Activated T-cell treated with anti-CD3 and anti-CD28 coated beads, Interleukin-2, amount 50 U/mL, for 24 hours (primary cell): ENCODE measurements at regions not wholly inside any gene's neighbourhood (a gene's known extent, or its start where the extent isn't known, plus 50 kb on each side); places are given as distances from the start of the nearest gene placed in this dataset.
"Not testable (repeated sequence)": the region's sequence is repeated elsewhere in the genome, so short reads cannot be mapped to it uniquely, and the experiment has no call there.

Experiments used
- DNase-seq: peaks from one replicate; pipeline ENCODE4 v3.0.0-alpha.2; 2020
- H3K27ac Mint-ChIP-seq: 2 replicates; pipeline ENCODE4 v1.8.0; 2020; ENCODE audit warnings: mild to moderate bottlenecking, mixed read lengths
- H3K27me3 Mint-ChIP-seq: 2 replicates; pipeline ENCODE4 v1.8.0; 2020; ENCODE audit warnings: mixed read lengths
- H3K36me3 Mint-ChIP-seq: 2 replicates; pipeline ENCODE4 v1.8.0; 2020; ENCODE audit warnings: low read depth, mixed read lengths
- H3K4me1 Mint-ChIP-seq: 2 replicates; pipeline ENCODE4 v1.8.0; 2020; ENCODE audit warnings: low read depth, mixed read lengths
- H3K4me3 Mint-ChIP-seq: 2 replicates; pipeline ENCODE4 v1.8.0; 2020; ENCODE audit warnings: mild to moderate bottlenecking, moderate library complexity, mixed read lengths
- H3K9me3 Mint-ChIP-seq: 2 replicates; pipeline ENCODE4 v1.8.0; 2020; ENCODE audit warnings: mixed read lengths

- no peak overlapping the region for H3K27ac Mint-ChIP-seq
- no peak overlapping the region for H3K4me3 Mint-ChIP-seq
- H3K4me1 Mint-ChIP-seq: peaks cover 27% of the 10 kb centered on the region
- H3K9me3 Mint-ChIP-seq: no peaks in the 10 kb centered on the region
- H3K27me3 Mint-ChIP-seq: peaks cover 8% of the 10 kb centered on the region
- H3K36me3 Mint-ChIP-seq: no peaks in the 10 kb centered on the region
- no peak for DNase-seq
Measured at GRCh38 chr1:224539971-224540370, 76.1 kb upstream of the CNIH3 start.

GRCh38 chr1:224540535-224540934 lies 75.6 kb upstream of the CNIH3 start:
- H3K9me3 Mint-ChIP-seq: no peaks in the 10 kb centered on the region
- DNase-seq: no peak
- peaks cover 27% of the 10 kb centered on the region for H3K4me1 Mint-ChIP-seq
- no peaks in the 10 kb centered on the region for H3K36me3 Mint-ChIP-seq
- peaks cover 8% of the 10 kb centered on the region for H3K27me3 Mint-ChIP-seq
- H3K4me3 Mint-ChIP-seq: no peak overlapping the region
- no peak overlapping the region for H3K27ac Mint-ChIP-seq

GRCh38 chr1:224541072-224541790 lies 74.9 kb upstream of the CNIH3 start:
- Mint-ChIP-seq H3K27me3 (peaks cover 8% of the 10 kb centered on the region), H3K27ac (no peak overlapping the region), H3K36me3 (no peaks in the 10 kb centered on the region), H3K4me3 (no peak overlapping the region), H3K9me3 (no peaks in the 10 kb centered on the region), H3K4me1 (peaks cover 27% of the 10 kb centered on the region)
- no peak for DNase-seq

DNA sequence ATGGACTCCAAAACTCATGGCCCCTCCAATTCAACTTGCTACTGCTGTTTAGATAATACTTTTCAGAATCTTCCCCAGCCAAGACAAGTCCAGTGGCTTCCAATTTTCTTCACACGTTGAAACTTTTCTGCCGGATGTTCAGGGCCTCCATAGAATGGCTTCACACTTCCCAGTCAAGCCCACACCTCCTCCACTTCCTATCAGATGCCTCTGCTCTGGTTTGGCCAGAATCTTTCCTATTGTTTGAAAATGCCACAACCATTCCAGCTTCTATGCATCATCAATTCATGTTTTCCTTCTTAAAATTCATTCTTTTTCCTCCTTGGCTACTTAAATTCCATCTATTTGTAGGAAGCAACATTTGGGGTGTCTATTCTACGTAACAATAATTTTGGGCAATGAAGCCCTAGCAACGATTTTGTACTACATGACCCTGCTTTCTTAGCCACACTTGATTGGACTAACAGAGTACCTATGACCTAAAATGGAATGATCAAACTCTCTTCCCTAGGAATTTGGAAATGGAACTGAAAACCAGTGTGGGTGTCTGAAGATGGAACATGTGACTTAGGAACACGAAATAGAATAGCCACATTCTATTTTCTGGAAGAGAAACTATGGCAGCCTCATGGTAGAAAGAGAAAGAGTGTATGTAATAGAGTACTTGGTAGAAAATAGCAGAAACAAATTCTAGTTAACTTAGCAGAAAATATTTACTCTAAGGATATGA lies 74.1 kb upstream of the CNIH3 start:
- H3K4me1 Mint-ChIP-seq: peaks cover 27% of the 10 kb centered on the region
- no peak for DNase-seq
- no peak overlapping the region for H3K4me3 Mint-ChIP-seq

DNA sequence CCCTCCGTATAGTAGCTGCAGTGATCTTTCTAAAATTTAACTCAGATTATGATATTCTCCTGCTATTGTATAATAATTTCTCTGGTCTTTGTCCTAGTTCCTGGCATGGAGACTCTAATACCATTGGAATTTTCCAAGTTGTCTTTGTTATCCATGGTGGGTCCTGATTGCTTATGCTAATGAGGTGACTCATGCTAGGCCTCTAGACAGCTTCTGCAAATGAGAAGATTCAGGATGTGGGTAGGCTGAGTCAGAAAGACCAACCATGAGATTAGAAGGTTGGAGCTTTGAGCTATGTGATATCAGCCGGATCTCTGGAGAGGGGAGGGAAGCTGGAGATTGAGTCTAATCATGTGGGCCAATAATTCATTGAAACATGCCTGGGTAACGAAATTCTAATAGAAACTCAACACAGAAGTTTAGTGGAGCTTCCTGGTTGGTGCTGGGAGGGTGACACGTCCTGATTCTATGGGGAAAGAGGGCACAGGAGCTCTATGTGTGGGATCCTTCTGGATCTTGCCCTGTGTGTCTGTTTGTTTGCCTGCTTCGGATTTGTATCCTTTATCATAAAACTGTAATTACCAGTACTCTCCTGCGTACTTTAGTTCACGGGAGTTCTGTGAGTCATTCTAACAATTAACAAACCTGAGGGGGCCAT lies 73.2 kb upstream of the CNIH3 start:
- Mint-ChIP-seq H3K9me3 (no peaks in the 10 kb centered on the region), H3K27ac (peak overlapping the region; percentile 80), H3K36me3 (no peaks in the 10 kb centered on the region), H3K4me1 (peaks cover 27% of the 10 kb centered on the region), H3K4me3 (no peak overlapping the region), H3K27me3 (peaks cover 8% of the 10 kb centered on the region)
- DNase-seq: no peak

More for the DNA sequence above, 74.1 kb upstream of the CNIH3 start:
- H3K27me3 Mint-ChIP-seq: peaks cover 8% of the 10 kb centered on the region
- no peaks in the 10 kb centered on the region for H3K9me3 Mint-ChIP-seq
- H3K27ac Mint-ChIP-seq: no peak overlapping the region
- H3K36me3 Mint-ChIP-seq: no peaks in the 10 kb centered on the region

DNA sequence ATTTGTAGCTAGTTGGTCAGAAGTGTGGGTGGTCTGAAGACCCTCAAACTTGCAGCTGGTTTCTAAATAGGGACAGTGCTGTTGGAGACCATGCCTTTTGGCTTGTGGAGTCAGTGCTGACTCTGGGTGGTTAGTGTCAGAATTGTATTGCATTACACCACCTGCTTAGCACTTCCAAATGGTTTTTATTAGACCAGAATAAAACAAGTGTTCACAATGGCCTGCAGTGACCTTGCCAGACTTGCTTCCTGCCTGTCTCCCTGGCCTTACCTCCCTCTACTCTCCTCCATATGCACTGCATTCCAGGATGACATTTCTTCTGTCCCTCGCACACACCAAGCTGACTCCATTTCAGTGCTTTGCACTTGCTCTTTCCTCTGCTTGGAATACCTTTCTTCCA lies 72.7 kb upstream of the CNIH3 start:
- no peak overlapping the region for H3K27ac Mint-ChIP-seq
- no peaks in the 10 kb centered on the region for H3K36me3 Mint-ChIP-seq
- no peaks in the 10 kb centered on the region for H3K9me3 Mint-ChIP-seq
- no peak overlapping the region for H3K4me3 Mint-ChIP-seq
- peaks cover 8% of the 10 kb centered on the region for H3K27me3 Mint-ChIP-seq
- peaks cover 27% of the 10 kb centered on the region for H3K4me1 Mint-ChIP-seq
- DNase-seq: no peak

DNA sequence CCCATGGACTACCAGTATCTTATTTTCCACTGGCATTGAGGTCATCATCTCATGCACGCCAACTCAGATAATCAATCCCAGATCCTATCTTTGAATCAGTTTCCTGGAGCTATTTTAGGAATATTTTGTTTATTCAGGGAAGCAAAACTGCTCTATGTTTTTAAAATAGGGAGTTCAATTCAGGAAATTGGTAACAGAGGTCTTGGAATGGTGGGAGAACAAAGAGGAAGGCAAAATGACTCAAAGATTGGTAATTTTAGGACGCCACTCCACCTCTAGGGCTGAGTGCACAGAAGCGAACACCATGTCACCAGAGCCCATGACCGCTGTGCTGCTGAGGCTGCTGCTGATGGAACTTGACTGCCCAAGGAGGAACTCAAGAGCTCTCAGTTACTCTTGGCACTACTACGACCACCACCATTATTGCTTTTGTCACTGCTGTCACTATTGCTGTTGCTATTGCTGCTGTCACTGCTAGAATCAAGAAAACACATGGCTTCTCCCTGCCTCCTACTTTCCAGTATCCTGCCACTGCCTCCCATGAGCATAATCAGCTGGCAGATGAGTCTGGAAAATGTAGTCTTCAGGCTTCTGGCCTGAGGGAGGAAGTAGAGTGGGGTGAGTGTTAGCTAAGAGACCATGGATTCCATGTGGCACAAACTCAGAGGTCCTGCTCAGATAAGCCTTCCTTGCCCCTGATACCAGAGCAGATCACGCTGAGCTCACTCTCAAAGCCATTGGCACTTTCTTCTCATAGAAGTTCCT lies 71.6 kb upstream of the CNIH3 start:
- Mint-ChIP-seq H3K36me3 (no peaks in the 10 kb centered on the region), H3K27me3 (peaks cover 2% of the 10 kb centered on the region), H3K27ac (no peak overlapping the region), H3K4me3 (no peak overlapping the region), H3K4me1 (peaks cover 27% of the 10 kb centered on the region), H3K9me3 (no peaks in the 10 kb centered on the region)
- no peak for DNase-seq

DNA sequence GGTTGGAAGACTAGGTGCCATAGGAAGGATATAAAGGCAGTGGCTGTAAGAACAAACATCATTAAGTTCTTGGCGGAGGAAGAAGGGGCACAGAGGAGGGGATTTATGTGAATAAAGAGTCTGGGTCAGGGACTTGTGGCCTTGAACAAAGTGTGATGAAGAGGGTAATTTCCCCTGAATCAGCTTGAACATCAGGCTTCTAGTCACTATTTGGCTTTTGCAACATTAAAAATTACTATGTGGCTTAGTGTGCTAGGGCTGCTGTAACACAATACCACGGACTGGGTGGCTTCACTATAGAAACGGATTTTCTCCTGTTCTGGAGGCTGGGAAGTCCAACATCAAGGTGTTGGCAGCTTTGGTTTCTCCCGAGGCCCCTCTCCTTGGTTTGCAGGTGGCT lies 70.5 kb upstream of the CNIH3 start:
- peaks cover 22% of the 10 kb centered on the region for H3K4me1 Mint-ChIP-seq
- no peak for DNase-seq
- no peak overlapping the region for H3K27ac Mint-ChIP-seq
- no peaks in the 10 kb centered on the region for H3K9me3 Mint-ChIP-seq
- no peak overlapping the region for H3K4me3 Mint-ChIP-seq
- H3K27me3 Mint-ChIP-seq: no peaks in the 10 kb centered on the region
- H3K36me3 Mint-ChIP-seq: no peaks in the 10 kb centered on the region

GRCh38 chr1:224548676-224549075 lies 67.4 kb upstream of the CNIH3 start:
- no peak for DNase-seq
- Mint-ChIP-seq H3K4me3 (no peak overlapping the region), H3K27me3 (no peaks in the 10 kb centered on the region), H3K27ac (no peak overlapping the region), H3K36me3 (no peaks in the 10 kb centered on the region), H3K9me3 (no peaks in the 10 kb centered on the region), H3K4me1 (peaks cover 3% of the 10 kb centered on the region)

GRCh38 chr1:224551189-224551588 lies 64.9 kb upstream of the CNIH3 start:
- H3K9me3 Mint-ChIP-seq, H3K27me3 Mint-ChIP-seq, H3K4me1 Mint-ChIP-seq, H3K4me3 Mint-ChIP-seq, H3K27ac Mint-ChIP-seq, H3K36me3 Mint-ChIP-seq, DNase-seq: not testable (repeated sequence)

DNA sequence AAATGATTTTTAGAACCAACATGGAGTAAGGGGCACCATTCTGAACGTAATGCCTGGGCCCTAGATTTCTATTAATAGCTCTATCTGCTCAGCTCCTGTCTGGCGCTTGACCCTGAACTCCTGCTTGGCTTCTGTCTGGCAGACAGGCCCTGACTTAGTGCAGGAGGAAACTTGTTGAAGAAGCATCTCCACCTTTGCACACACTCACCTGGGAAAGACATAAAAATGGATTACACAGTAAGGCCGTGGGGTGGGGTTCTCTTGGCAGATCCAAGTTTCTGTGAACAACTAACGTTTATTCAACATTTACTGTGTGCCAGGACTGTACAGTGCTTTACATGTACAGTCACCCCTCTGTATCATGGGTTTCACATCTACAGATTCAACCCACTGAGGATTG lies 62.1 kb upstream of the CNIH3 start:
- H3K4me1 Mint-ChIP-seq: no peaks in the 10 kb centered on the region
- H3K36me3 Mint-ChIP-seq: no peaks in the 10 kb centered on the region
- no peaks in the 10 kb centered on the region for H3K9me3 Mint-ChIP-seq
- H3K27me3 Mint-ChIP-seq: no peaks in the 10 kb centered on the region
- no peak overlapping the region for H3K27ac Mint-ChIP-seq
- no peak overlapping the region for H3K4me3 Mint-ChIP-seq
- no peak for DNase-seq

GRCh38 chr1:224554620-224555259 lies 61.4 kb upstream of the CNIH3 start:
- Mint-ChIP-seq H3K4me3 (no peak overlapping the region), H3K27ac (no peak overlapping the region), H3K9me3 (no peaks in the 10 kb centered on the region), H3K4me1 (no peaks in the 10 kb centered on the region), H3K36me3 (no peaks in the 10 kb centered on the region), H3K27me3 (no peaks in the 10 kb centered on the region)
- DNase-seq: no peak

GRCh38 chr1:224558904-224559303 lies 57.2 kb upstream of the CNIH3 start:
- Mint-ChIP-seq H3K27ac (no peak overlapping the region), H3K36me3 (no peaks in the 10 kb centered on the region), H3K4me3 (no peak overlapping the region), H3K9me3 (no peaks in the 10 kb centered on the region), H3K27me3 (no peaks in the 10 kb centered on the region), H3K4me1 (no peaks in the 10 kb centered on the region)
- no peak for DNase-seq
